ENCODE measurements at regions not wholly inside any gene's neighbourhood (a gene's known extent, or its start where the extent isn't known, plus 50 kb on each side); places are given as distances from the start of the nearest gene placed in this dataset.

GRCh38 chr13:37181620-37182019 lies 76.2 kb upstream of the CSNK1A1L start:
- Histone ChIP-seq H3K9me3 (ENCODE audit: control insufficient read depth, low read length) (no peaks in the 10 kb centered on the region), H2BK15ac (ENCODE audit: low read depth, poor library complexity, severe bottlenecking) (no peak overlapping the region), H4K8ac (ENCODE audit: low read length) (no peak overlapping the region), H3K27me3 (ENCODE audit: control insufficient read depth in 1 of 2, insufficient read depth in 1 of 2, low read length in 2 of 2) (no peaks in the 10 kb centered on the region), H3K4me3 (ENCODE audit: insufficient read depth in 1 of 2, low read depth in 1 of 2, low read length in 2 of 2) (no peak overlapping the region), H2AFZ (ENCODE audit: low read depth, low read length) (no peak overlapping the region), H3K14ac (ENCODE audit: low read length in 2 of 2) (no peak overlapping the region), H3K79me1 (replicated peaks; ENCODE audit: low read length, poor library complexity, severe bottlenecking) (no peaks in the 10 kb centered on the region), H3K27ac (ENCODE audit: low read length, poor library complexity, severe bottlenecking) (no peak overlapping the region), H3K4me2 (ENCODE audit: low read length, poor library complexity, severe bottlenecking) (no peak overlapping the region), H2BK120ac (ENCODE audit: low read depth, low read length) (no peak overlapping the region), H3K36me3 (ENCODE audit: control insufficient read depth in 1 of 2, insufficient read depth in 2 of 2, low read depth in 1 of 2, low read length in 2 of 2) (no peaks in the 10 kb centered on the region), H2AK5ac (ENCODE audit: low read length, severe bottlenecking) (no peak overlapping the region), H4K91ac (ENCODE audit: low read length) (no peak overlapping the region), H3K18ac (ENCODE audit: low read depth in 1 of 2, low read length in 2 of 2) (no peak overlapping the region), H2BK5ac (ENCODE audit: low read depth, low read length, poor library complexity, severe bottlenecking) (no peak overlapping the region), H3K23ac (ENCODE audit: low read length in 2 of 2) (no peak overlapping the region), H3K4me1 (ENCODE audit: control insufficient read depth, insufficient read depth, low read depth, low read length) (no peaks in the 10 kb centered on the region), H2BK12ac (ENCODE audit: low read length in 2 of 2) (no peak overlapping the region), H3K4ac (ENCODE audit: low read depth in 1 of 2, low read length in 2 of 2) (no peak overlapping the region), H3K9ac (ENCODE audit: low read length) (no peak overlapping the region)
- no peak for DNase-seq

GRCh38 chr13:37179645-37180044 lies 74.2 kb upstream of the CSNK1A1L start:
- H3K9ac ChIP-seq (ENCODE audit: low read length): no peak overlapping the region
- no peak overlapping the region for H3K27ac ChIP-seq (ENCODE audit: low read length, poor library complexity, severe bottlenecking)
- H2AFZ ChIP-seq (ENCODE audit: low read depth, low read length): no peak overlapping the region
- no peak overlapping the region for H3K4me3 ChIP-seq (ENCODE audit: insufficient read depth in 1 of 2, low read depth in 1 of 2, low read length in 2 of 2)
- no peaks in the 10 kb centered on the region for H3K36me3 ChIP-seq (ENCODE audit: control insufficient read depth in 1 of 2, insufficient read depth in 2 of 2, low read depth in 1 of 2, low read length in 2 of 2)
- no peak overlapping the region for H3K4ac ChIP-seq (ENCODE audit: low read depth in 1 of 2, low read length in 2 of 2)
- H2BK5ac ChIP-seq (ENCODE audit: low read depth, low read length, poor library complexity, severe bottlenecking): no peak overlapping the region
- no peaks in the 10 kb centered on the region for H3K9me3 ChIP-seq (ENCODE audit: control insufficient read depth, low read length)
- no peak overlapping the region for H3K14ac ChIP-seq (ENCODE audit: low read length in 2 of 2)
- no peaks in the 10 kb centered on the region for H3K4me1 ChIP-seq (ENCODE audit: control insufficient read depth, insufficient read depth, low read depth, low read length)
- no peaks in the 10 kb centered on the region for H3K27me3 ChIP-seq (ENCODE audit: control insufficient read depth in 1 of 2, insufficient read depth in 1 of 2, low read length in 2 of 2)
- no peak overlapping the region for H3K4me2 ChIP-seq (ENCODE audit: low read length, poor library complexity, severe bottlenecking)
- H3K23ac ChIP-seq (ENCODE audit: low read length in 2 of 2): no peak overlapping the region
- no peaks in the 10 kb centered on the region for H3K79me1 ChIP-seq (replicated peaks; ENCODE audit: low read length, poor library complexity, severe bottlenecking)
- no peak overlapping the region for H2BK12ac ChIP-seq (ENCODE audit: low read length in 2 of 2)
- no peak overlapping the region for H4K91ac ChIP-seq (ENCODE audit: low read length)
- DNase-seq: no peak
- 77% methylated on average over 3 of the region's 4 CpGs for WGBS
- no peak overlapping the region for H4K8ac ChIP-seq (ENCODE audit: low read length)
- no peak overlapping the region for H2BK15ac ChIP-seq (ENCODE audit: low read depth, poor library complexity, severe bottlenecking)
- H2AK5ac ChIP-seq (ENCODE audit: low read length, severe bottlenecking): no peak overlapping the region
- H3K18ac ChIP-seq (ENCODE audit: low read depth in 1 of 2, low read length in 2 of 2): no peak overlapping the region
- no peak overlapping the region for H2BK120ac ChIP-seq (ENCODE audit: low read depth, low read length)

DNA sequence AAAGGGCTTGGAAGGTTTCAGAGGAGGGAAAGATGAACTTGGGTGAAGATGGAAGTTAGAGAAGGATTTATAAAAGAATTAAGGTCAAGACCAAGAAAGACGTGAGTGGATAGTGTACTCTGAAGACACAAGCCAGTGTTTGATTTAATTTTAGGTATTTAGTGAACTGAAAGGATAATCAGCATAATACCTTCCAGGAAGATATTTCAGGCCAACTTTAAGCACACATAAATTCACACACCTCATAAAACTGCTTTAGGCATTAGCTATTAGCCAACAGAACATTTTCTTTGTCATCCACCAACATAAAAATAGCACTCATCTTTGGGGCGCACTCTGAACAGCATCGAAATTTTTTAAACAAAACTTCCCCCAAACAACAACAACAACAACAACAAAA lies 71.7 kb upstream of the CSNK1A1L start:
- WGBS: 100% methylated on average over 2 of the region's 3 CpGs
- Histone ChIP-seq H2AFZ (ENCODE audit: low read depth, low read length) (no peak overlapping the region), H2AK5ac (ENCODE audit: low read length, severe bottlenecking) (no peak overlapping the region), H3K36me3 (ENCODE audit: control insufficient read depth in 1 of 2, insufficient read depth in 2 of 2, low read depth in 1 of 2, low read length in 2 of 2) (no peaks in the 10 kb centered on the region), H2BK120ac (ENCODE audit: low read depth, low read length) (no peak overlapping the region), H3K27me3 (ENCODE audit: control insufficient read depth in 1 of 2, insufficient read depth in 1 of 2, low read length in 2 of 2) (no peaks in the 10 kb centered on the region), H3K79me1 (replicated peaks; ENCODE audit: low read length, poor library complexity, severe bottlenecking) (no peaks in the 10 kb centered on the region), H2BK5ac (ENCODE audit: low read depth, low read length, poor library complexity, severe bottlenecking) (no peak overlapping the region), H3K4me1 (ENCODE audit: control insufficient read depth, insufficient read depth, low read depth, low read length) (no peaks in the 10 kb centered on the region), H2BK12ac (ENCODE audit: low read length in 2 of 2) (no peak overlapping the region), H3K27ac (ENCODE audit: low read length, poor library complexity, severe bottlenecking) (no peak overlapping the region), H3K4me3 (ENCODE audit: insufficient read depth in 1 of 2, low read depth in 1 of 2, low read length in 2 of 2) (no peak overlapping the region), H3K4me2 (ENCODE audit: low read length, poor library complexity, severe bottlenecking) (no peak overlapping the region), H3K18ac (ENCODE audit: low read depth in 1 of 2, low read length in 2 of 2) (no peak overlapping the region), H4K8ac (ENCODE audit: low read length) (no peak overlapping the region), H3K4ac (ENCODE audit: low read depth in 1 of 2, low read length in 2 of 2) (no peak overlapping the region), H4K91ac (ENCODE audit: low read length) (no peak overlapping the region), H3K14ac (ENCODE audit: low read length in 2 of 2) (no peak overlapping the region), H2BK15ac (ENCODE audit: low read depth, poor library complexity, severe bottlenecking) (no peak overlapping the region), H3K9me3 (ENCODE audit: control insufficient read depth, low read length) (no peaks in the 10 kb centered on the region), H3K23ac (ENCODE audit: low read length in 2 of 2) (no peak overlapping the region), H3K9ac (ENCODE audit: low read length) (no peak overlapping the region)
- DNase-seq: no peak

DNA sequence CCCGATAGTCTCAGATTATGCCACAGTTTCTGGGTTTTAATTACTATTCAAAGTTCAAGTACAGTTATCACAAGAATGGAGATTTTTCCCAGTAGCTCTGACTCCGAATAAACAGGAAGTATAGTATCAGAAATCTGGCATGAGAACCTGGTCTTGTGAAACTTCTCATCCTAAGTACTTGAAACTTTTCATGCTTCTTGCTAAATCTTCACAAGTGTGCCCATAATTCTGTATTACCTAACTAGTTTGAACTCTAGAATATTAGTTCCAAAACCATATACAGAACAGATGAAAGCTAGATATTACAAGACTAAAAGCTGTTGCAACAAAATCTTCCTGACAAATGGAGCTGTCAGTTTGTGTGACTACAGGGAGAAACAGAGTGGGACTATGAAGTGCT lies 70.5 kb upstream of the CSNK1A1L start:
- Histone ChIP-seq H3K18ac (ENCODE audit: low read depth in 1 of 2, low read length in 2 of 2) (no peak overlapping the region), H2BK120ac (ENCODE audit: low read depth, low read length) (no peak overlapping the region), H4K8ac (ENCODE audit: low read length) (no peak overlapping the region), H3K4ac (ENCODE audit: low read depth in 1 of 2, low read length in 2 of 2) (no peak overlapping the region), H3K9me3 (ENCODE audit: control insufficient read depth, low read length) (no peaks in the 10 kb centered on the region), H2AFZ (ENCODE audit: low read depth, low read length) (no peak overlapping the region), H3K27me3 (ENCODE audit: control insufficient read depth in 1 of 2, insufficient read depth in 1 of 2, low read length in 2 of 2) (no peaks in the 10 kb centered on the region), H2BK5ac (ENCODE audit: low read depth, low read length, poor library complexity, severe bottlenecking) (no peak overlapping the region), H2AK5ac (ENCODE audit: low read length, severe bottlenecking) (no peak overlapping the region), H3K79me1 (replicated peaks; ENCODE audit: low read length, poor library complexity, severe bottlenecking) (no peaks in the 10 kb centered on the region), H3K4me1 (ENCODE audit: control insufficient read depth, insufficient read depth, low read depth, low read length) (no peaks in the 10 kb centered on the region), H3K4me3 (ENCODE audit: insufficient read depth in 1 of 2, low read depth in 1 of 2, low read length in 2 of 2) (no peak overlapping the region), H3K36me3 (ENCODE audit: control insufficient read depth in 1 of 2, insufficient read depth in 2 of 2, low read depth in 1 of 2, low read length in 2 of 2) (no peaks in the 10 kb centered on the region), H3K23ac (ENCODE audit: low read length in 2 of 2) (no peak overlapping the region), H3K4me2 (ENCODE audit: low read length, poor library complexity, severe bottlenecking) (no peak overlapping the region), H4K91ac (ENCODE audit: low read length) (no peak overlapping the region), H3K27ac (ENCODE audit: low read length, poor library complexity, severe bottlenecking) (no peak overlapping the region), H3K14ac (ENCODE audit: low read length in 2 of 2) (no peak overlapping the region), H2BK15ac (ENCODE audit: low read depth, poor library complexity, severe bottlenecking) (no peak overlapping the region), H3K9ac (ENCODE audit: low read length) (peak overlapping the region; percentile 44), H2BK12ac (ENCODE audit: low read length in 2 of 2) (no peak overlapping the region)
- 0% methylated on average over 1 of the region's 2 CpGs for WGBS
- DNase-seq: peak; percentile 93
